GM19455 (cell line): ENCODE measurements at regions not wholly inside any gene's neighbourhood (a gene's known extent, or its start where the extent isn't known, plus 50 kb on each side); places are given as distances from the start of the nearest gene placed in this dataset.

ENCODE experiments used
- ATAC-seq: cut with Tn5 transposase; IDR thresholded peaks from one replicate; pipeline ENCODE4 v1.9.1; 2021; ENCODE audit not compliant: unreplicated experiment

- ATAC-seq, result no peak
Measured at GRCh38 chr5:66540078-66540477, 56.1 kb upstream of the MAST4 start.

DNA sequence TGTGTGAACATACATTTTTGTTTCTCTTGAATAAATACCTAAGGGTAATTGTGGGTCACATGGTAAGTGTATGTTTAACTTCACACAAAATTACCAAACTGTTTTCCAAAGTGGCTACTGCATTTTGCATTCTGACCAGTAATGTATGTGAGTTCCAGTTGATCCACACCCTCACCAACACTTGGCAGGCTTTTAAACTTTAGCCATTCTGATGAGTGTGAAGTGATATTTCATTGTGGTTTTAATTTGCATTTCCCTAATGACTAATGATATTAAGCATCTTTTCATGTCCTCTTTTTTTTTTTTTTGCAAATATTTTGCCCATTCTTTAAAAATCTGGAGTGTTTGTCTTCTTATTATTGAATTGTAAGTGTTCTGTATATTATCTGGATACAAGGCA, 53.5 kb upstream of the MAST4 start:
- no peak for ATAC-seq
